ENCODE measurements at regions not wholly inside any gene's neighbourhood (a gene's known extent, or its start where the extent isn't known, plus 50 kb on each side); places are given as distances from the start of the nearest gene placed in this dataset.

- no peaks in the 10 kb centered on the region for H3K27me3 ChIP-seq (ENCODE audit: control insufficient read depth, low read length)
- no peak overlapping the region for H3K27ac ChIP-seq (ENCODE audit: low read depth, low read length)
- no peaks in the 10 kb centered on the region for H3K9me3 ChIP-seq (ENCODE audit: control insufficient read depth, insufficient read depth, low read length)
- no peak for TF ChIP-seq EZH2phosphoT487 (IDR thresholded peaks at IDR 0.05; ENCODE audit: borderline replicate concordance, low read length)
- TF ChIP-seq, protein P1, sequence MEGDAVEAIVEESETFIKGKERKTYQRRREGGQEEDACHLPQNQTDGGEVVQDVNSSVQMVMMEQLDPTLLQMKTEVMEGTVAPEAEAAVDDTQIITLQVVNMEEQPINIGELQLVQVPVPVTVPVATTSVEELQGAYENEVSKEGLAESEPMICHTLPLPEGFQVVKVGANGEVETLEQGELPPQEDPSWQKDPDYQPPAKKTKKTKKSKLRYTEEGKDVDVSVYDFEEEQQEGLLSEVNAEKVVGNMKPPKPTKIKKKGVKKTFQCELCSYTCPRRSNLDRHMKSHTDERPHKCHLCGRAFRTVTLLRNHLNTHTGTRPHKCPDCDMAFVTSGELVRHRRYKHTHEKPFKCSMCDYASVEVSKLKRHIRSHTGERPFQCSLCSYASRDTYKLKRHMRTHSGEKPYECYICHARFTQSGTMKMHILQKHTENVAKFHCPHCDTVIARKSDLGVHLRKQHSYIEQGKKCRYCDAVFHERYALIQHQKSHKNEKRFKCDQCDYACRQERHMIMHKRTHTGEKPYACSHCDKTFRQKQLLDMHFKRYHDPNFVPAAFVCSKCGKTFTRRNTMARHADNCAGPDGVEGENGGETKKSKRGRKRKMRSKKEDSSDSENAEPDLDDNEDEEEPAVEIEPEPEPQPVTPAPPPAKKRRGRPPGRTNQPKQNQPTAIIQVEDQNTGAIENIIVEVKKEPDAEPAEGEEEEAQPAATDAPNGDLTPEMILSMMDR (IDR thresholded peaks at IDR 0.05; ENCODE audit: low read depth, low read length, poor library complexity, severe bottlenecking): no peak
- H3K36me3 ChIP-seq (ENCODE audit: control insufficient read depth, low read length): no peaks in the 10 kb centered on the region
- H3K4me2 ChIP-seq (ENCODE audit: low read length): no peak overlapping the region
- H3K79me2 ChIP-seq (ENCODE audit: control insufficient read depth, low read length): no peaks in the 10 kb centered on the region
- H3K4me1 ChIP-seq (ENCODE audit: control insufficient read depth, low read length): no peaks in the 10 kb centered on the region
- H3K4me3 ChIP-seq (ENCODE audit: low read length): no peak overlapping the region
- no peaks in the 10 kb centered on the region for H3F3A ChIP-seq (ENCODE audit: control insufficient read depth, insufficient read depth)
- no peaks in the 10 kb centered on the region for H3K9me2 ChIP-seq (replicated peaks; ENCODE audit: control insufficient read depth, low read length)
- no peaks in the 10 kb centered on the region for H4K20me1 ChIP-seq (ENCODE audit: control insufficient read depth, insufficient read depth, low read depth, low read length)
Observed at GRCh38 chr5:117690612-117691011, 1116.0 kb upstream of the SEMA6A start.

- Histone ChIP-seq H3K4me3 (ENCODE audit: low read length) (no peak overlapping the region), H3K9me3 (ENCODE audit: control insufficient read depth, insufficient read depth, low read length) (no peaks in the 10 kb centered on the region), H4K20me1 (ENCODE audit: control insufficient read depth, insufficient read depth, low read depth, low read length) (no peaks in the 10 kb centered on the region), H3K36me3 (ENCODE audit: control insufficient read depth, low read length) (no peaks in the 10 kb centered on the region), H3K27ac (ENCODE audit: low read depth, low read length) (no peak overlapping the region), H3K4me1 (ENCODE audit: control insufficient read depth, low read length) (no peaks in the 10 kb centered on the region), H3K27me3 (ENCODE audit: control insufficient read depth, low read length) (no peaks in the 10 kb centered on the region), H3K4me2 (ENCODE audit: low read length) (no peak overlapping the region), H3K9me2 (replicated peaks; ENCODE audit: control insufficient read depth, low read length) (no peaks in the 10 kb centered on the region), H3F3A (ENCODE audit: control insufficient read depth, insufficient read depth) (no peaks in the 10 kb centered on the region), H3K79me2 (ENCODE audit: control insufficient read depth, low read length) (no peaks in the 10 kb centered on the region)
- TF ChIP-seq EZH2phosphoT487 (IDR thresholded peaks at IDR 0.05; ENCODE audit: borderline replicate concordance, low read length): no peak
- TF ChIP-seq, protein P1 (IDR thresholded peaks at IDR 0.05; ENCODE audit: low read depth, low read length, poor library complexity, severe bottlenecking): no peak
Observed at GRCh38 chr5:117686926-117687325, 1112.3 kb upstream of the SEMA6A start.

DNA sequence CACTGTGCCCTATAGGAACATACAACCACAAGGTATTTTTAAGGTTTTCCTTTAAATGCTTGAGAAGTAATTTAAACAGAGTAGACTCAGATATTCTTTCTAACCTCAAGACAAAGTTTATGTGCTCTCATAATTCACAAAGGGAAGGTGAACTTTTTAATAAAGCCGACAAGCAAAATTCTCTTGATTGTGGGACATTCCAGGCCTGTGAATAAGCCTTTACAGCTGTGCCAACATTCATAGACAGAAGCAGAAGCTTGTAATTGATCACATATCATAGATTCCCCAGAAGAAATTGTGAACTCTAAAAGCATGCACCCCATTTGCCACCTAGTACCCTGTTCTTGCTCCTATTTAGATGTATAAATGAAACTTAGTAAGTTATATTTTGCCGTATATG lies 1107.8 kb upstream of the SEMA6A start:
- Histone ChIP-seq H3K27ac (ENCODE audit: low read depth, low read length) (no peak overlapping the region), H3K9me2 (replicated peaks; ENCODE audit: control insufficient read depth, low read length) (no peaks in the 10 kb centered on the region), H3K9me3 (ENCODE audit: control insufficient read depth, insufficient read depth, low read length) (no peaks in the 10 kb centered on the region), H4K20me1 (ENCODE audit: control insufficient read depth, insufficient read depth, low read depth, low read length) (no peaks in the 10 kb centered on the region), H3K4me3 (ENCODE audit: low read length) (no peak overlapping the region), H3F3A (ENCODE audit: control insufficient read depth, insufficient read depth) (no peaks in the 10 kb centered on the region), H3K4me2 (ENCODE audit: low read length) (no peak overlapping the region), H3K4me1 (ENCODE audit: control insufficient read depth, low read length) (no peaks in the 10 kb centered on the region), H3K27me3 (ENCODE audit: control insufficient read depth, low read length) (no peaks in the 10 kb centered on the region), H3K79me2 (ENCODE audit: control insufficient read depth, low read length) (no peaks in the 10 kb centered on the region), H3K36me3 (ENCODE audit: control insufficient read depth, low read length) (no peaks in the 10 kb centered on the region)
- TF ChIP-seq, protein P1 (IDR thresholded peaks at IDR 0.05; ENCODE audit: low read depth, low read length, poor library complexity, severe bottlenecking): no peak
- TF ChIP-seq EZH2phosphoT487 (IDR thresholded peaks at IDR 0.05; ENCODE audit: borderline replicate concordance, low read length): no peak
